IMR-90 (cell line): ENCODE measurements at regions not wholly inside any gene's neighbourhood (a gene's known extent, or its start where the extent isn't known, plus 50 kb on each side); places are given as distances from the start of the nearest gene placed in this dataset.

Source experiments
- ATAC-seq: fragments of 200-7000 bp; cut with Tn5 transposase; 2 replicates; pipeline ENCODE4 v1.9.1; 2020; ENCODE audit warnings: low read depth, mild to moderate bottlenecking, moderate library complexity
- BruUV-seq: library from RNA; stranded (reverse); fragments of 400-500 nt; replicated peaks from 2 replicates; lab custom pipeline; 2021; lab: Mats Ljungman, UMichigan
- CTCF ChIA-PET: fragments of 300-600 bp; formaldehyde crosslinking; extraction: SDS; loops from one replicate; lab custom pipeline; 2021; ENCODE audit warnings: antibody characterized with exemption; lab: Yijun Ruan, JAX
- POLR2A ChIA-PET: fragments of 300-600 bp; sonication (Branson Sonifier 250); formaldehyde crosslinking; loops from one replicate; lab custom pipeline; 2022; ENCODE audit warnings: antibody characterized with exemption; ENCODE audit not compliant: unreplicated experiment; lab: Charles Lee
- DNase-seq: peaks from one replicate; pipeline ENCODE4 v3.0.0; 2013
- H2AFZ ChIP-seq: replicated peaks from 2 replicates; pipeline ENCODE3; 2013; ENCODE audit warnings: low read length, mild to moderate bottlenecking; ENCODE audit not compliant: poor library complexity
- H2AK5ac ChIP-seq: 2 replicates; pipeline ENCODE4 v1.6.1; 2013; ENCODE audit warnings: low read depth, low read length, inconsistent platforms
- H2AK9ac ChIP-seq: replicated peaks from 2 replicates; pipeline ENCODE3; 2013; ENCODE audit warnings: mild to moderate bottlenecking, low read depth, low read length, moderate library complexity; ENCODE audit not compliant: poor library complexity
- H2BK120ac ChIP-seq: 2 replicates; pipeline ENCODE4 v1.6.1; 2013; ENCODE audit warnings: low read depth, low read length, inconsistent platforms
- H2BK15ac ChIP-seq: 3 replicates; pipeline ENCODE4 v1.6.1; 2013; ENCODE audit warnings: low read depth, low read length, inconsistent platforms
- H2BK20ac ChIP-seq: 2 replicates; pipeline ENCODE4 v1.6.1; 2013; ENCODE audit warnings: low read depth, mild to moderate bottlenecking, inconsistent platforms, low read length, moderate library complexity
- H2BK5ac ChIP-seq: 2 replicates; pipeline ENCODE4 v1.6.1; 2013; ENCODE audit warnings: mild to moderate bottlenecking, low read depth, low read length, inconsistent platforms; ENCODE audit not compliant: poor library complexity, severe bottlenecking
- H3K14ac ChIP-seq: replicated peaks from 2 replicates; pipeline ENCODE4 v1.6.1; 2013; ENCODE audit warnings: low read depth, low read length, inconsistent platforms
- H3K18ac ChIP-seq: 2 replicates; pipeline ENCODE4 v1.6.1; 2013; ENCODE audit warnings: low read depth, low read length, control low read depth
- H3K23ac ChIP-seq: 2 replicates; pipeline ENCODE4 v1.6.1; 2013; ENCODE audit warnings: low read depth, low read length, inconsistent platforms
- H3K27ac ChIP-seq: 2 replicates; pipeline ENCODE4 v1.5.1; 2013; ENCODE audit warnings: mild to moderate bottlenecking, control low read depth, low read length; ENCODE audit not compliant: insufficient read depth
- H3K27me3 ChIP-seq: 2 replicates; pipeline ENCODE4 v1.6.1; 2013; ENCODE audit warnings: low read length; ENCODE audit not compliant: control insufficient read depth, insufficient read depth
- H3K36me3 ChIP-seq: 2 replicates; pipeline ENCODE4 v1.6.1; 2013; ENCODE audit warnings: low read length, mixed read lengths; ENCODE audit not compliant: control insufficient read depth, insufficient read depth
- H3K4ac ChIP-seq: 2 replicates; pipeline ENCODE4 v1.6.1; 2013; ENCODE audit warnings: low read depth, low read length, inconsistent platforms
- H3K4me1 ChIP-seq: 2 replicates; pipeline ENCODE4 v1.6.1; 2013; ENCODE audit warnings: low read length, mixed read lengths; ENCODE audit not compliant: control insufficient read depth, insufficient read depth
- H3K4me2 ChIP-seq: 2 replicates; pipeline ENCODE4 v1.6.1; 2013; ENCODE audit warnings: low read depth, mild to moderate bottlenecking, control low read depth, low read length, moderate library complexity
- H3K4me3 ChIP-seq: 2 replicates; pipeline ENCODE4 v1.5.1; 2013; ENCODE audit warnings: low read depth, mild to moderate bottlenecking, control low read depth, low read length, moderate library complexity; ENCODE audit not compliant: insufficient read depth
- H3K56ac ChIP-seq: 2 replicates; pipeline ENCODE4 v1.6.1; 2013; ENCODE audit warnings: low read length, inconsistent platforms; ENCODE audit not compliant: insufficient read depth; ENCODE audit errors: extremely low read depth
- H3K79me1 ChIP-seq, 2 experiments: 2 replicates each; pipeline ENCODE4 v1.6.1; 2013; ENCODE audit warnings: low read length in 2 of 2, inconsistent platforms in 1 of 2, low read depth in 1 of 2
- H3K9ac ChIP-seq: 2 replicates; pipeline ENCODE4 v1.6.1; 2013; ENCODE audit warnings: low read depth, low read length, control low read depth
- H3K9me1 ChIP-seq: 2 replicates; pipeline ENCODE4 v1.6.1; 2013; ENCODE audit warnings: low read length, inconsistent platforms; ENCODE audit not compliant: insufficient read depth
- H3K9me3 ChIP-seq: 2 replicates; pipeline ENCODE4 v1.6.1; 2013; ENCODE audit warnings: low read length; ENCODE audit not compliant: control insufficient read depth, insufficient read depth
- H4K20me1 ChIP-seq: 2 replicates; pipeline ENCODE4 v1.6.1; 2013; ENCODE audit warnings: low read length, inconsistent platforms; ENCODE audit not compliant: insufficient read depth
- H4K5ac ChIP-seq: 2 replicates; pipeline ENCODE4 v1.6.1; 2013; ENCODE audit warnings: mild to moderate bottlenecking, low read depth, low read length, control low read depth
- H4K8ac ChIP-seq, 2 experiments: 2 replicates each; pipeline ENCODE4 v1.6.1; 2013; ENCODE audit warnings: low read depth in 2 of 2, low read length in 2 of 2, control low read depth in 1 of 2, inconsistent platforms in 1 of 2
- H4K91ac ChIP-seq: 2 replicates; pipeline ENCODE4 v1.6.1; 2013; ENCODE audit warnings: low read depth, low read length, inconsistent platforms; ENCODE audit not compliant: insufficient read depth
- BHLHE40 ChIP-seq: fragments of 150-350 bp; IDR thresholded peaks from 2 replicates; pipeline ENCODE4 v1.6.1; 2016; ENCODE audit warnings: mild to moderate bottlenecking, low read depth, low read length
- CEBPB ChIP-seq: IDR thresholded peaks from 2 replicates; pipeline ENCODE4 v1.6.1; 2012; ENCODE audit warnings: low read depth, low read length, improper control_type of control experiment
- CHD1 ChIP-seq: IDR thresholded peaks from 2 replicates; pipeline ENCODE4 v1.6.1; 2012; ENCODE audit warnings: low read depth, low read length, improper control_type of control experiment
- FOS ChIP-seq: fragments of 150-350 bp; IDR thresholded peaks from 2 replicates; pipeline ENCODE4 v1.6.1; 2016; ENCODE audit warnings: low read depth, low read length
- MAFK ChIP-seq: IDR thresholded peaks from 2 replicates; pipeline ENCODE4 v1.6.1; 2012; ENCODE audit warnings: low read depth, low read length, improper control_type of control experiment
- MAZ ChIP-seq: IDR thresholded peaks from 2 replicates; pipeline ENCODE4 v1.6.1; 2012; ENCODE audit warnings: low read depth, mild to moderate bottlenecking, low read length, improper control_type of control experiment, moderate library complexity, borderline replicate concordance
- MXI1 ChIP-seq: IDR thresholded peaks from 2 replicates; pipeline ENCODE4 v1.6.1; 2012; ENCODE audit warnings: low read depth, mild to moderate bottlenecking, low read length, moderate library complexity, borderline replicate concordance
- NFE2L2 ChIP-seq: fragments of 150-350 bp; IDR thresholded peaks from 2 replicates; pipeline ENCODE4 v1.6.1; 2016; ENCODE audit warnings: low read depth, mild to moderate bottlenecking, low read length
- POLR2A ChIP-seq: IDR thresholded peaks from 2 replicates; pipeline ENCODE4 v1.6.1; 2012; ENCODE audit warnings: mild to moderate bottlenecking, low read depth, low read length
- RAD21 ChIP-seq: IDR thresholded peaks from 2 replicates; pipeline ENCODE4 v1.6.1; 2012; ENCODE audit warnings: low read length, improper control_type of control experiment
- RCOR1 ChIP-seq: IDR thresholded peaks from 2 replicates; pipeline ENCODE4 v1.6.1; 2012; ENCODE audit warnings: mild to moderate bottlenecking, low read length, improper control_type of control experiment; ENCODE audit not compliant: insufficient replicate concordance
- RFX5 ChIP-seq: IDR thresholded peaks from 2 replicates; pipeline ENCODE4 v1.8.0; 2012; ENCODE audit warnings: low read depth, mild to moderate bottlenecking, low read length, moderate library complexity
- SMC3 ChIP-seq: fragments of 150-350 bp; IDR thresholded peaks from 2 replicates; pipeline ENCODE4 v1.6.1; 2016; ENCODE audit warnings: low read depth, mild to moderate bottlenecking, antibody characterized with exemption, low read length, moderate library complexity
- USF2 ChIP-seq: fragments of 150-350 bp; IDR thresholded peaks from 2 replicates; pipeline ENCODE4 v1.6.1; 2017; ENCODE audit warnings: mild to moderate bottlenecking, antibody characterized with exemption, low read length, low read depth
- WGBS, 2 experiments: methylation state at CpG; one replicate each; pipeline versions ENCODE4 v1.1.5 to v1.1.7; 2013; ENCODE audit warnings: missing lambda C conversion rate in 2 of 2; ENCODE audit not compliant: insufficient read length in 1 of 2; ENCODE audit errors: extremely low coverage in 2 of 2; 5-methylcytosine and 5-hydroxymethylcytosine counted together
- dilution Hi-C: fragments of 300-500 bp; cut with HindIII; formaldehyde crosslinking; loops from one replicate; pipeline ENCODE4 v1.14.3; 2018; ENCODE audit warnings: low sequenced_read_pairs; ENCODE audit not compliant: unreplicated experiment
- in situ Hi-C: fragments of 300-500 bp; cut with MboI; formaldehyde crosslinking; loops from 3 replicates; pipeline ENCODE4 v1.14.3; 2019; ENCODE audit warnings: low sequenced_read_pairs, inconsistent platforms, mixed read lengths
- intact Hi-C: fragments of 100-400 bp; cut with micrococcal nuclease; formaldehyde crosslinking; loops from 2 replicates; pipeline ENCODE4 v1.10.0; 2022
- TF ChIP-seq, protein P1 (sequence below): fragments of 150-350 bp; IDR thresholded peaks from 2 replicates; pipeline ENCODE4 v1.6.1; 2016; ENCODE audit warnings: low read depth, mild to moderate bottlenecking, low read length, moderate library complexity, borderline replicate concordance
- TF ChIP-seq, protein P2 (sequence below): conservative IDR thresholded peaks from 2 replicates; pipeline ENCODE4 v1.5.1; 2012; ENCODE audit warnings: mild to moderate bottlenecking, low read depth, low read length, improper control_type of control experiment

GRCh38 chr1:221291113-221291512 lies 411.9 kb downstream of the HLX start:
- no peak overlapping the region for H3K14ac ChIP-seq
- DNase-seq = peak; percentile 16
- no peak overlapping the region for H2AFZ ChIP-seq
- no peak overlapping the region for H3K27ac ChIP-seq
- H2AK9ac ChIP-seq = no peak overlapping the region
- no TSS peak for BruUV-seq
- no peak overlapping the region for H3K4ac ChIP-seq
- no peak overlapping the region for H3K9ac ChIP-seq
- H3K9me1 ChIP-seq = no peaks in the 10 kb centered on the region
- no peaks in the 10 kb centered on the region for H3K27me3 ChIP-seq
- no peak overlapping the region for H3K56ac ChIP-seq
- peak; percentile 77 for ATAC-seq
- no CpG with 5 or more reads among the region's 5 CpGs for WGBS, 2 experiments
- CTCF ChIA-PET = interaction anchor here (1.0 kb wide), 1 partner anchor 21 kb away, joined by 3 read pairs; no protein-coding TSS in a partner anchor
- intact Hi-C loops (no loop called here), dilution Hi-C loops (no loop called here), in situ Hi-C loops (no loop called here)
- no peak overlapping the region for H4K91ac ChIP-seq
- H3K4me3 ChIP-seq = no peak overlapping the region
- no peak overlapping the region for H2AK5ac ChIP-seq
- no peak overlapping the region for H3K23ac ChIP-seq
- no peaks in the 10 kb centered on the region for H3K79me1 ChIP-seq
- peak overlapping the region; percentile 38 for H2BK5ac ChIP-seq
- no peaks in the 10 kb centered on the region for H3K36me3 ChIP-seq
- no peaks in the 10 kb centered on the region for H4K20me1 ChIP-seq
- H3K4me1 ChIP-seq = 0 out of 2 replicates have a peak, but pooled peaks cover 1% of the 10 kb centered on the region
- no peak overlapping the region for H2BK120ac ChIP-seq
- H4K5ac ChIP-seq = no peak overlapping the region
- no peak overlapping the region for H2BK15ac ChIP-seq
- TF ChIP-seq NFE2L2 (no peak), USF2 (no peak), MAZ (no peak), RAD21 (no peak), CEBPB (no peak), RCOR1 (no peak), FOS (no peak), CHD1 (no peak), POLR2A (no peak), RFX5 (no peak), MAFK (no peak), SMC3 (no peak), BHLHE40 (no peak), MXI1 (no peak)
- TF ChIP-seq, protein P1, sequence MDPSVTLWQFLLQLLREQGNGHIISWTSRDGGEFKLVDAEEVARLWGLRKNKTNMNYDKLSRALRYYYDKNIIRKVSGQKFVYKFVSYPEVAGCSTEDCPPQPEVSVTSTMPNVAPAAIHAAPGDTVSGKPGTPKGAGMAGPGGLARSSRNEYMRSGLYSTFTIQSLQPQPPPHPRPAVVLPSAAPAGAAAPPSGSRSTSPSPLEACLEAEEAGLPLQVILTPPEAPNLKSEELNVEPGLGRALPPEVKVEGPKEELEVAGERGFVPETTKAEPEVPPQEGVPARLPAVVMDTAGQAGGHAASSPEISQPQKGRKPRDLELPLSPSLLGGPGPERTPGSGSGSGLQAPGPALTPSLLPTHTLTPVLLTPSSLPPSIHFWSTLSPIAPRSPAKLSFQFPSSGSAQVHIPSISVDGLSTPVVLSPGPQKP = no peak
- TF ChIP-seq, protein P2, sequence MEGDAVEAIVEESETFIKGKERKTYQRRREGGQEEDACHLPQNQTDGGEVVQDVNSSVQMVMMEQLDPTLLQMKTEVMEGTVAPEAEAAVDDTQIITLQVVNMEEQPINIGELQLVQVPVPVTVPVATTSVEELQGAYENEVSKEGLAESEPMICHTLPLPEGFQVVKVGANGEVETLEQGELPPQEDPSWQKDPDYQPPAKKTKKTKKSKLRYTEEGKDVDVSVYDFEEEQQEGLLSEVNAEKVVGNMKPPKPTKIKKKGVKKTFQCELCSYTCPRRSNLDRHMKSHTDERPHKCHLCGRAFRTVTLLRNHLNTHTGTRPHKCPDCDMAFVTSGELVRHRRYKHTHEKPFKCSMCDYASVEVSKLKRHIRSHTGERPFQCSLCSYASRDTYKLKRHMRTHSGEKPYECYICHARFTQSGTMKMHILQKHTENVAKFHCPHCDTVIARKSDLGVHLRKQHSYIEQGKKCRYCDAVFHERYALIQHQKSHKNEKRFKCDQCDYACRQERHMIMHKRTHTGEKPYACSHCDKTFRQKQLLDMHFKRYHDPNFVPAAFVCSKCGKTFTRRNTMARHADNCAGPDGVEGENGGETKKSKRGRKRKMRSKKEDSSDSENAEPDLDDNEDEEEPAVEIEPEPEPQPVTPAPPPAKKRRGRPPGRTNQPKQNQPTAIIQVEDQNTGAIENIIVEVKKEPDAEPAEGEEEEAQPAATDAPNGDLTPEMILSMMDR = no peak
- no peak overlapping the region for H3K18ac ChIP-seq
- H3K9me3 ChIP-seq = no peaks in the 10 kb centered on the region
- H4K8ac ChIP-seq = no peak overlapping the region
- no peak overlapping the region for H2BK20ac ChIP-seq
- H3K4me2 ChIP-seq = no peak overlapping the region
- POLR2A ChIA-PET = no interaction called here
